NB4 (cell line): ENCODE measurements at regions not wholly inside any gene's neighbourhood (a gene's known extent, or its start where the extent isn't known, plus 50 kb on each side); places are given as distances from the start of the nearest gene placed in this dataset.

Source experiments
- DNase-seq: peaks from one replicate; pipeline ENCODE4 v3.0.0; 2010; ENCODE audit warnings: low read depth
- H3K4me3 ChIP-seq: one replicate; pipeline ENCODE4 v1.5.1; 2011; ENCODE audit warnings: mild to moderate bottlenecking, low read depth, low read length, moderate library complexity
- CTCF ChIP-seq: IDR thresholded peaks from one replicate; pipeline ENCODE4 v1.5.1; 2012; ENCODE audit warnings: low read depth, low read length
- MYC ChIP-seq: IDR thresholded peaks from 2 replicates; pipeline ENCODE4 v1.6.1; 2011; ENCODE audit warnings: low read depth, low read length
- POLR2A ChIP-seq: IDR thresholded peaks from 2 replicates; pipeline ENCODE4 v1.6.1; 2011; ENCODE audit warnings: mild to moderate bottlenecking; ENCODE audit not compliant: insufficient read length; ENCODE audit errors: extremely low read depth
- TF ChIP-seq, protein P1 (sequence below): IDR thresholded peaks from 2 replicates; pipeline ENCODE4 v1.6.1; 2011; ENCODE audit warnings: low read depth, low read length

DNA sequence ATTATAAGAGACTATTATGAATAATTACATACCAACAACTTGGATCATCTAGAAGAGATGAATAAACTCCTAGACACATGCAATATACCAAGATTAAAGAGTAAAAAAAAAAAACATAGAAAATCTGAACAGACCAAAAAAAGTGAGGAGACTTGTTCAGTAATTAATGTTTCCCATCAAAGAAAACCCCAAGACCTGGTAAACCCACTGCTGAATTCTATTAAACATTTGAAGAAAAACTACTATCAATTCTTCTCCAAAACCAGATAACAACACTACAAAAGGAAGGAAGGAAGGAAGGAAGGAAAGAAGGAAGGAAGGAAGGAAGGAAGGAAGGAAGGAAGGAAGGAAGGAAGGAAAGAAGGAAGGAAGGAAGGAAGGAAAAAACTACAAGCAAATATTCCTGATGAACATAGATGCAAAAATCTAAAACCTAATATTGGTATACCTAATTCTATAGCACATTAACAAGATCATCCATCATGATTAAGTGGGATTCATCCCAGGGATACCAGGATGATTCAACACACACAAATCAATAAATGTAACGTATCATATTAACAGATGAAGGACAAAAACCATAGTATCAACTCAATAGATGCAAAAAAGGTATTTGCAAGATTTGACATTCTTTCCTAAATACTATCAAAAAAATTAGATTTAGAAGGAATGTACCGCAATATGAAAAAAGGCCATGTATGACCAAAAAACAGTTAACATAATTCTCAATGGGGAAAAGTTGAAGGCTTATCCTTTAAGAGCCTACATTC is 445.5 kb downstream of the KCNH5 start:
- TF ChIP-seq CTCF (no peak), POLR2A (no peak), MYC (no peak)
- TF ChIP-seq, protein P1, sequence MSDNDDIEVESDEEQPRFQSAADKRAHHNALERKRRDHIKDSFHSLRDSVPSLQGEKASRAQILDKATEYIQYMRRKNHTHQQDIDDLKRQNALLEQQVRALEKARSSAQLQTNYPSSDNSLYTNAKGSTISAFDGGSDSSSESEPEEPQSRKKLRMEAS, result no peak
- no peak overlapping the region for H3K4me3 ChIP-seq
- DNase-seq, result no peak

GRCh38 chr14:62602712-62603111 is 442.5 kb downstream of the KCNH5 start:
- no peak for DNase-seq
- TF ChIP-seq, protein P1, result no peak
- TF ChIP-seq POLR2A (no peak), CTCF (no peak), MYC (no peak)
- no peak overlapping the region for H3K4me3 ChIP-seq

GRCh38 chr14:62604524-62604923 is 440.7 kb downstream of the KCNH5 start:
- DNase-seq, result no peak
- no peak overlapping the region for H3K4me3 ChIP-seq
- TF ChIP-seq, protein P1, result no peak

DNA sequence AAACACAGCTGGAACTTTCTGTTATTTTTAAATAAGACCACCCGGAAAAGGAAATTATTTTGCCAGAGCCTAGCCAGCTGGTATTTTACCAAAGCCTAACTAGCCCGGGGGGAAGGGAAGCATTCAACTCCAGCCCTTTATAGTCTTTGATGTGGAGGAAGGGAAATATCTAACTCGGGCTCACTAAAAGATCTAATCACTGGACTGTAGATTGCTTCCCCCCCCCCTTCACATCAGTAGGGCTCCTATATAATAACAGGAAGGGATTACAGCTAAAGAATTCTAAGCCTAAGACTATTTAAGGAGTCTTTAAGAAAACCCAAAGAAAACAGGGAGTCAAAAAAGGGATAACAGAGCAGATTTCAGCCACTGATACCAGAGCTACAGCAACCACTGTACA is 431.1 kb downstream of the KCNH5 start:
- no peak for DNase-seq
- H3K4me3 ChIP-seq, result no peak overlapping the region
- TF ChIP-seq POLR2A (no peak), MYC (no peak), CTCF (no peak)
- TF ChIP-seq, protein P1, result no peak

GRCh38 chr14:62616668-62617067 is 428.6 kb downstream of the KCNH5 start:
- H3K4me3 ChIP-seq, result no peak overlapping the region
- TF ChIP-seq POLR2A (no peak), CTCF (no peak), MYC (no peak)
- TF ChIP-seq, protein P1, result no peak
- no peak for DNase-seq

DNA sequence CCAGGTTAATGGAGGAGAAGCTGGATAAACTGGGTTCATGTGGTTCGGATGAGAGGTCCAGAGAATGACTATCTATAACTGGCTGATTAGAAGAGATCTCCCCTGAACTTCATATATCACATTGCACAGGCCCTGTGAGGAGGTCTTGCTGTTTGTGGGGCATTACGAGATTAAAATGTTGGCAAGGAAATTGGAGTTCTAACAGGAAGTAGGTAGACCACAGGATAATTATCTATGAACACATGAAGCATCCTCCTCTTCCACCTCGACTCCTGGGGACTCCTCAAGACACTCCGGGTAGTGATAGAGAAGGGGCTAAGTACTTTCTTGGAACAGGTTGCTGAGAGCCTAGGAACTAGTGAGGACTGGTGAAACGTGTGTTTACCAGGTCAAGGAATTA is 418.8 kb downstream of the KCNH5 start:
- TF ChIP-seq POLR2A (no peak), CTCF (no peak), MYC (no peak)
- TF ChIP-seq, protein P1, result no peak
- no peak overlapping the region for H3K4me3 ChIP-seq
- DNase-seq, result no peak
